Hepatocyte (in vitro differentiated cells): ENCODE measurements at regions not wholly inside any gene's neighbourhood (a gene's known extent, or its start where the extent isn't known, plus 50 kb on each side); places are given as distances from the start of the nearest gene placed in this dataset.

Experiments used
- DNase-seq: peaks from one replicate; pipeline ENCODE4 v3.0.0-alpha.2; 2016; ENCODE audit warnings: low spot score
- H2AFZ ChIP-seq: fragments of 200-600 bp; sonication (generic); 2 replicates; pipeline ENCODE4 v1.6.0; 2016; ENCODE audit warnings: antibody characterized with exemption, mild to moderate bottlenecking
- H3K27ac ChIP-seq: fragments of 200-600 bp; sonication (generic); 2 replicates; pipeline ENCODE4 v1.5.1; 2016; ENCODE audit warnings: mild to moderate bottlenecking
- H3K27me3 ChIP-seq: fragments of 200-600 bp; sonication (generic); 2 replicates; pipeline ENCODE4 v1.6.1; 2016
- H3K36me3 ChIP-seq: fragments of 200-600 bp; sonication (generic); replicated peaks from 2 replicates; pipeline ENCODE4 v1.5.1; 2016; ENCODE audit warnings: low read depth; ENCODE audit not compliant: insufficient read depth
- H3K4me1 ChIP-seq: fragments of 200-600 bp; sonication (generic); 2 replicates; pipeline ENCODE4 v1.5.1; 2016; ENCODE audit warnings: mild to moderate bottlenecking, moderate library complexity; ENCODE audit not compliant: insufficient read depth
- H3K4me2 ChIP-seq: fragments of 200-600 bp; sonication (generic); 2 replicates; pipeline ENCODE4 v1.6.0; 2016
- H3K4me3 ChIP-seq: fragments of 200-600 bp; sonication (generic); 2 replicates; pipeline ENCODE4 v1.5.1; 2016; ENCODE audit warnings: mild to moderate bottlenecking
- H3K79me2 ChIP-seq: fragments of 200-600 bp; sonication (generic); 2 replicates; pipeline ENCODE4 v1.6.0; 2017; ENCODE audit warnings: mild to moderate bottlenecking
- H3K9me2 ChIP-seq: fragments of 200-600 bp; sonication (generic); replicated peaks from 2 replicates; pipeline ENCODE4 v1.6.0; 2017; ENCODE audit warnings: mild to moderate bottlenecking; ENCODE audit not compliant: insufficient read depth
- H3K9me3 ChIP-seq: fragments of 200-600 bp; sonication (generic); 2 replicates; pipeline ENCODE4 v1.5.1; 2016; ENCODE audit warnings: low read depth, mild to moderate bottlenecking
- H4K20me1 ChIP-seq: fragments of 200-600 bp; sonication (generic); 2 replicates; pipeline ENCODE4 v1.6.0; 2016; ENCODE audit warnings: mild to moderate bottlenecking; ENCODE audit not compliant: insufficient read depth, poor library complexity, severe bottlenecking
- EZH2 ChIP-seq: fragments of 200-600 bp; sonication (generic); IDR thresholded peaks from 2 replicates; pipeline ENCODE4 v1.6.1; 2016; ENCODE audit warnings: antibody characterized with exemption, mild to moderate bottlenecking, borderline replicate concordance
- EZH2phosphoT487 ChIP-seq: fragments of 200-600 bp; sonication (generic); IDR thresholded peaks from one replicate; pipeline ENCODE4 v1.6.1; 2018; ENCODE audit warnings: antibody characterized with exemption, mild to moderate bottlenecking, low read depth, moderate library complexity; ENCODE audit not compliant: unreplicated experiment, severe bottlenecking
- WGBS: methylation state at CpG from one replicate; pipeline ENCODE4 v1.1.6; 2016; ENCODE audit warnings: low lambda C conversion rate; ENCODE audit errors: missing lambda C conversion rate; 5-methylcytosine and 5-hydroxymethylcytosine counted together
- TF ChIP-seq, protein P1 (sequence below): fragments of 200-600 bp; sonication (generic); IDR thresholded peaks from 2 replicates; pipeline ENCODE4 v1.5.1; 2016; ENCODE audit warnings: antibody characterized with exemption, mild to moderate bottlenecking; ENCODE audit not compliant: poor library complexity

DNA sequence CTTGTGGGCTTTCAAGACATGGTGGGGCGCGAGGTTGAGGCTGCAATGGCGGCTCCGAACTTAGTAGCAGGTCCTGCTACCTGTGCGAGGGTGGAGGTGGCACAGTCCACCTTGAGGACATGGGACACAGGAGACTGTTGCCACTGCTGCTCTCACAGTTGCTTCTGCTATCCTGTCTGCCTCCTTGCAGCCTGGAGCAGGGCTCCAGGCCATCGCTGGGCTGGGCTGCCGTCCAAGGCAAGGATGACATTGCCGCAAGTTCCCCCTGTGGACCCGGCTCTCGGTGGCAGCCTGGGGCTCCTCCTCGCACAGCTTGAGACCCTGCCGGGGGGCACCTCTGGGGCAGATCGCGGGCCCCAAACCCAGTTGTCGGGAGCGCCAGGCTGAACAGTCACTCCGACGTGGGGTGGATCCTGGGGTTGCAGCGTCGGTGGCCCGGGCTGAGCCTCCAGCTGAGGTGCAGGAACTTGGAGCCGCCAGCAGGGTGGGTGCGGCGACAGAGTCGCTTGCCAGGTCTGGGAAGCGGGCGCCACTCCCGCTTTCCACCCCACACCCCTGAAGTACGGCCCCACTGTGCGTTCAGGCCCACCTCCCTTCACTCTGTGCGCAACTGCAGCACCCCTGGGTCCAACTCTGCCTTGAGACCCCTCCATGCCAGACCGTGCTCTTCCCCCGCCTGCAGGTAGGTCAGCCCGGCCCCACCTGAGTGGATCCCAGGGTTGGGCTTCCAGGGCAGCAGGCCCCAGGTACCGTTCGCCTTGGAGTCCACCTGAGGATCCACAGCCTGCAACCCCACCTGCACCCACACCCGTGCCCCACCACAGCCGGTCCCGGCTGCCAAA, 192.7 kb upstream of the NUDT6 start:
- DNase-seq: no peak

DNA sequence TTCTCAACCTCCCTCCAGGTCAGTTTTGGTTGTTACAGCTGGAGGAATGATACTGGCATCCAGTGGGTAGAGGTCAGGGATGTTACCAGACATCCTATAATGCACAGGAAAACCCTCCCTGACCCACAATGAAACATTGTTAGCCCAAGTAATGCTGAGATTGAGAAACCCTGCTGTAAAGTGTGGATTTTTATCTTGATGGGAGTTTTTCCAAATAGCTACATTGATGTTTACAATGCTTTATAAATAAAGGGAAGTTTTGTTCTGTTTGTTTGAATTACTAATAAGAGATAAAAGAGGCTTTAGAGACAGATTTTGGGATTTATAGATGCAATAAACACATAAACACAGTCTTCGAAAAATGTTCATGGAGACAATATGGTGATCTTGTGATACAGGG, 194.0 kb upstream of the NUDT6 start:
- WGBS: 36% methylated on average over 1 of the region's 1 CpG
- Histone ChIP-seq H4K20me1 (no peaks in the 10 kb centered on the region), H3K4me3 (no peak overlapping the region), H3K9me3 (no peaks in the 10 kb centered on the region), H2AFZ (no peak overlapping the region), H3K9me2 (no peaks in the 10 kb centered on the region), H3K27ac (peak overlapping the region; percentile 15), H3K79me2 (no peaks in the 10 kb centered on the region), H3K36me3 (no peaks in the 10 kb centered on the region), H3K27me3 (no peaks in the 10 kb centered on the region), H3K4me1 (peaks cover 19% of the 10 kb centered on the region), H3K4me2 (peak overlapping the region; percentile 19)
- no peak for DNase-seq
- TF ChIP-seq EZH2: no peak
- TF ChIP-seq EZH2phosphoT487: peak; percentile 52

More for the DNA sequence above, 192.7 kb upstream of the NUDT6 start:
- no peaks in the 10 kb centered on the region for H3K36me3 ChIP-seq
- no peaks in the 10 kb centered on the region for H3K9me3 ChIP-seq
- no peaks in the 10 kb centered on the region for H4K20me1 ChIP-seq
- H3K27me3 ChIP-seq: no peaks in the 10 kb centered on the region
- H3K79me2 ChIP-seq: no peaks in the 10 kb centered on the region
- no peak overlapping the region for H2AFZ ChIP-seq
- TF ChIP-seq EZH2phosphoT487 (no peak), EZH2 (no peak)
- TF ChIP-seq, protein P1, sequence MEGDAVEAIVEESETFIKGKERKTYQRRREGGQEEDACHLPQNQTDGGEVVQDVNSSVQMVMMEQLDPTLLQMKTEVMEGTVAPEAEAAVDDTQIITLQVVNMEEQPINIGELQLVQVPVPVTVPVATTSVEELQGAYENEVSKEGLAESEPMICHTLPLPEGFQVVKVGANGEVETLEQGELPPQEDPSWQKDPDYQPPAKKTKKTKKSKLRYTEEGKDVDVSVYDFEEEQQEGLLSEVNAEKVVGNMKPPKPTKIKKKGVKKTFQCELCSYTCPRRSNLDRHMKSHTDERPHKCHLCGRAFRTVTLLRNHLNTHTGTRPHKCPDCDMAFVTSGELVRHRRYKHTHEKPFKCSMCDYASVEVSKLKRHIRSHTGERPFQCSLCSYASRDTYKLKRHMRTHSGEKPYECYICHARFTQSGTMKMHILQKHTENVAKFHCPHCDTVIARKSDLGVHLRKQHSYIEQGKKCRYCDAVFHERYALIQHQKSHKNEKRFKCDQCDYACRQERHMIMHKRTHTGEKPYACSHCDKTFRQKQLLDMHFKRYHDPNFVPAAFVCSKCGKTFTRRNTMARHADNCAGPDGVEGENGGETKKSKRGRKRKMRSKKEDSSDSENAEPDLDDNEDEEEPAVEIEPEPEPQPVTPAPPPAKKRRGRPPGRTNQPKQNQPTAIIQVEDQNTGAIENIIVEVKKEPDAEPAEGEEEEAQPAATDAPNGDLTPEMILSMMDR: no peak
- H3K4me2 ChIP-seq: no peak overlapping the region
- H3K9me2 ChIP-seq: no peaks in the 10 kb centered on the region
- H3K4me1 ChIP-seq: peaks cover 17% of the 10 kb centered on the region
- no peak overlapping the region for H3K27ac ChIP-seq
- no peak overlapping the region for H3K4me3 ChIP-seq
- 99% methylated on average over 37 of the region's 39 CpGs for WGBS

- Histone ChIP-seq H3K9me3 (no peaks in the 10 kb centered on the region), H3K27ac (no peak overlapping the region), H2AFZ (no peak overlapping the region), H3K4me3 (no peak overlapping the region), H3K4me2 (no peak overlapping the region), H3K9me2 (no peaks in the 10 kb centered on the region), H3K36me3 (no peaks in the 10 kb centered on the region), H3K4me1 (peaks cover 24% of the 10 kb centered on the region), H4K20me1 (no peaks in the 10 kb centered on the region), H3K79me2 (no peaks in the 10 kb centered on the region), H3K27me3 (no peaks in the 10 kb centered on the region)
- 100% methylated on average over 1 of the region's 1 CpG for whole genome bisulfite sequencing
- TF ChIP-seq EZH2phosphoT487 (no peak), EZH2 (no peak)
- TF ChIP-seq, protein P1: no peak
- no peak for DNase-seq
Observed at GRCh38 chr4:123120473-123120872, 198.1 kb upstream of the NUDT6 start.

GRCh38 chr4:123121241-123121907, 199.0 kb upstream of the NUDT6 start:
- H3K9me2 ChIP-seq: no peaks in the 10 kb centered on the region
- no peaks in the 10 kb centered on the region for H3K9me3 ChIP-seq
- H3K36me3 ChIP-seq: no peaks in the 10 kb centered on the region
- no peak overlapping the region for H3K27ac ChIP-seq
- H4K20me1 ChIP-seq: no peaks in the 10 kb centered on the region
- TF ChIP-seq EZH2: no peak
- TF ChIP-seq, protein P1: no peak
- no peak for TF ChIP-seq EZH2phosphoT487
- H3K4me1 ChIP-seq: peaks cover 17% of the 10 kb centered on the region
- no peaks in the 10 kb centered on the region for H3K79me2 ChIP-seq
- 63% methylated on average over 2 of the region's 2 CpGs for WGBS
- H3K4me2 ChIP-seq: no peak overlapping the region
- no peaks in the 10 kb centered on the region for H3K27me3 ChIP-seq
- no peak for DNase-seq
- no peak overlapping the region for H2AFZ ChIP-seq
- H3K4me3 ChIP-seq: no peak overlapping the region
